A673 (cell line): ENCODE measurements at regions not wholly inside any gene's neighbourhood (a gene's known extent, or its start where the extent isn't known, plus 50 kb on each side); places are given as distances from the start of the nearest gene placed in this dataset.

ENCODE experiments used
- BruUV-seq: library from RNA; stranded (reverse); fragments of 400-500 nt; replicated peaks from 2 replicates; lab custom pipeline; 2021; lab: Mats Ljungman, UMichigan
- CTCF ChIA-PET: fragments of 300-600 bp; sonication (Branson Sonifier 250); formaldehyde crosslinking; loops from one replicate; lab custom pipeline; 2022; ENCODE audit warnings: antibody characterized with exemption; lab: Charles Lee
- POLR2A ChIA-PET: fragments of 300-600 bp; sonication (Branson Sonifier 250); formaldehyde crosslinking; loops from one replicate; lab custom pipeline; 2022; ENCODE audit warnings: antibody characterized with exemption; ENCODE audit not compliant: low non-redundant PET; lab: Charles Lee
- DNase-seq: peaks from one replicate; pipeline ENCODE4 v3.0.0-alpha.2; 2015; ENCODE audit warnings: low spot score
- H3K27ac ChIP-seq: fragments of 200-600 bp; sonication (generic); 2 replicates; pipeline ENCODE4 v1.5.1; 2016; ENCODE audit warnings: mixed run types, low read depth, mild to moderate bottlenecking, mixed read lengths, antibody characterized with exemption, low read length; ENCODE audit not compliant: poor library complexity, severe bottlenecking
- H3K27me3 ChIP-seq: fragments of 200-600 bp; sonication (generic); replicated peaks from 2 replicates; pipeline ENCODE4 v1.6.1; 2017; ENCODE audit warnings: mixed run types, low read depth, mild to moderate bottlenecking, mixed read lengths, antibody characterized with exemption, low read length; ENCODE audit not compliant: insufficient read depth, poor library complexity
- H3K36me3 ChIP-seq: fragments of 200-600 bp; sonication (generic); 2 replicates; pipeline ENCODE4 v1.6.1; 2016; ENCODE audit warnings: mixed run types, mild to moderate bottlenecking, mixed read lengths, antibody characterized with exemption, low read length; ENCODE audit not compliant: insufficient read depth, poor library complexity, severe bottlenecking
- H3K4me1 ChIP-seq: fragments of 200-600 bp; sonication (generic); 2 replicates; pipeline ENCODE4 v1.6.1; 2017; ENCODE audit warnings: mixed run types, mild to moderate bottlenecking, mixed read lengths, antibody characterized with exemption, low read length; ENCODE audit not compliant: insufficient read depth, poor library complexity, severe bottlenecking
- H3K4me3 ChIP-seq: fragments of 200-600 bp; sonication (generic); 2 replicates; pipeline ENCODE4 v1.5.1; 2016; ENCODE audit warnings: low read depth, mixed run types, mild to moderate bottlenecking, mixed read lengths, low read length; ENCODE audit not compliant: poor library complexity, severe bottlenecking
- H3K9me3 ChIP-seq: fragments of 200-600 bp; sonication (generic); 2 replicates; pipeline ENCODE4 v1.6.1; 2016; ENCODE audit warnings: mixed run types, low read depth, mild to moderate bottlenecking, mixed read lengths, antibody characterized with exemption, low read length; ENCODE audit not compliant: poor library complexity, severe bottlenecking
- EZH2 ChIP-seq: fragments of 200-600 bp; sonication (generic); IDR thresholded peaks from 2 replicates; pipeline ENCODE4 v1.6.1; 2017; ENCODE audit warnings: borderline replicate concordance, low read depth, mild to moderate bottlenecking, mixed read lengths, antibody characterized with exemption, low read length; ENCODE audit not compliant: poor library complexity, severe bottlenecking
- intact Hi-C: fragments of 100-400 bp; cut with micrococcal nuclease; formaldehyde crosslinking; loops from one replicate; pipeline ENCODE4 v1.10.0; 2022; ENCODE audit not compliant: unreplicated experiment
- TF ChIP-seq, protein P1 (sequence below): fragments of 300-800, 200-600 bp; sonication (generic); conservative IDR thresholded peaks from 2 replicates; pipeline ENCODE4 v1.5.1; 2017; ENCODE audit warnings: low read depth, mild to moderate bottlenecking, antibody characterized with exemption, low read length, moderate library complexity, mixed read lengths

GRCh38 chr5:121292664-121293063 lies 559.0 kb upstream of the FTMT start:
- no peak overlapping the region for H3K4me3 ChIP-seq
- intact Hi-C loops, result no loop called here
- H3K27ac ChIP-seq, result no peak overlapping the region
- no TSS peak for BruUV-seq
- TF ChIP-seq, protein P1, sequence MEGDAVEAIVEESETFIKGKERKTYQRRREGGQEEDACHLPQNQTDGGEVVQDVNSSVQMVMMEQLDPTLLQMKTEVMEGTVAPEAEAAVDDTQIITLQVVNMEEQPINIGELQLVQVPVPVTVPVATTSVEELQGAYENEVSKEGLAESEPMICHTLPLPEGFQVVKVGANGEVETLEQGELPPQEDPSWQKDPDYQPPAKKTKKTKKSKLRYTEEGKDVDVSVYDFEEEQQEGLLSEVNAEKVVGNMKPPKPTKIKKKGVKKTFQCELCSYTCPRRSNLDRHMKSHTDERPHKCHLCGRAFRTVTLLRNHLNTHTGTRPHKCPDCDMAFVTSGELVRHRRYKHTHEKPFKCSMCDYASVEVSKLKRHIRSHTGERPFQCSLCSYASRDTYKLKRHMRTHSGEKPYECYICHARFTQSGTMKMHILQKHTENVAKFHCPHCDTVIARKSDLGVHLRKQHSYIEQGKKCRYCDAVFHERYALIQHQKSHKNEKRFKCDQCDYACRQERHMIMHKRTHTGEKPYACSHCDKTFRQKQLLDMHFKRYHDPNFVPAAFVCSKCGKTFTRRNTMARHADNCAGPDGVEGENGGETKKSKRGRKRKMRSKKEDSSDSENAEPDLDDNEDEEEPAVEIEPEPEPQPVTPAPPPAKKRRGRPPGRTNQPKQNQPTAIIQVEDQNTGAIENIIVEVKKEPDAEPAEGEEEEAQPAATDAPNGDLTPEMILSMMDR, result no peak
- no peak for TF ChIP-seq EZH2
- ChIA-PET POLR2A (interaction anchor here (0.6 kb wide), 1 partner anchor 232 kb away, joined by 3 read pairs; no protein-coding TSS in a partner anchor), CTCF (no interaction called here)
- DNase-seq, result no peak
- H3K36me3 ChIP-seq, result no peaks in the 10 kb centered on the region
- H3K9me3 ChIP-seq, result no peaks in the 10 kb centered on the region
- H3K27me3 ChIP-seq, result no peaks in the 10 kb centered on the region
- H3K4me1 ChIP-seq, result no peaks in the 10 kb centered on the region

DNA sequence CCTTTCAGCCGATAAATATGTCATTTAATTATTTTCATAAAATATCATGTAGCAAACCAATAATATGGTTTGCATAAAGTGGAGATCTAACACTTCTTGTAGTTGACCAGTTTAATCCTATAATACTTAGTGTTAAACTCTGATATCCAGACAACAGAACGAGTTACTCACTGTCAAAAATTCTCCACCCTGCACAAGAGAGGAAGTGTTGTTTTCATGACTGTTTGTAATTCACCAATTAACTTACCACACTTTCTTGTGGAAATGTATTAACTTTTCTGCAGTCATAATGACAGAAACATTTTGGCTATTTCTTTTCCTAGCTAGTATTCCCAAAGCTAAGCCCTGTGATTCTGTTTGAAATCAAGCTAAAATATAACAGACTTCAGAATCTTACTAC lies 555.3 kb upstream of the FTMT start:
- no TSS peak for BruUV-seq
- no peaks in the 10 kb centered on the region for H3K9me3 ChIP-seq
- TF ChIP-seq EZH2, result no peak
- TF ChIP-seq, protein P1, result no peak
- ChIA-PET CTCF (no interaction called here), POLR2A (no interaction called here)
- H3K36me3 ChIP-seq, result no peaks in the 10 kb centered on the region
- no peak overlapping the region for H3K27ac ChIP-seq
- no peaks in the 10 kb centered on the region for H3K4me1 ChIP-seq
- no peak for DNase-seq
- intact Hi-C loops, result no loop called here
- no peak overlapping the region for H3K4me3 ChIP-seq
- no peaks in the 10 kb centered on the region for H3K27me3 ChIP-seq

DNA sequence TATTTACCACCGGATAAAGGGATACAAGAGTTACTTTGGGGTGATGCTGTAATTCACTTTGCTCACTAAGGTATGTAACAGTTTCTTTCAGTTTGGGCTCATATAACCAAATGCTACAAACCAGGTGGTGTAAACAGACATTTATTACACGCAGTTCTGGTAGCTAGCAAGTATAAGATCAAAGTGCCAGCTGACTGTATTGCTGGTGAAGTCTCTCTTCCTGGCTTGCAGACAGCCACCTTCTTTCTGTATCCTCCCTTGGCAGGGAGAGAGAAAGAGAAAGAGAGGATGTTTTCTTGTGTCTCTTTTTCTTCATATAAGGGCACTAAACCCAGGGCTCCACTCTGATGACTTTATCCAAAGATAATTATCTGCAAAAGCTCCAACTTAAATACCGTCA lies 552.5 kb upstream of the FTMT start:
- CTCF ChIA-PET, result no interaction called here
- intact Hi-C loops, result no loop called here
- Histone ChIP-seq H3K9me3 (no peaks in the 10 kb centered on the region), H3K27me3 (no peaks in the 10 kb centered on the region), H3K36me3 (no peaks in the 10 kb centered on the region), H3K4me1 (no peaks in the 10 kb centered on the region), H3K4me3 (no peak overlapping the region), H3K27ac (no peak overlapping the region)
- BruUV-seq, result no TSS peak
- no peak for DNase-seq
- POLR2A ChIA-PET, result no interaction called here
- no peak for TF ChIP-seq EZH2

GRCh38 chr5:121304838-121305237 lies 546.8 kb upstream of the FTMT start:
- intact Hi-C loops, result no loop called here
- ChIA-PET POLR2A (no interaction called here), CTCF (no interaction called here)
- no peak overlapping the region for H3K27ac ChIP-seq
- BruUV-seq, result no TSS peak
- no peaks in the 10 kb centered on the region for H3K4me1 ChIP-seq
- no peaks in the 10 kb centered on the region for H3K27me3 ChIP-seq
- no peak overlapping the region for H3K4me3 ChIP-seq
- no peak for DNase-seq
- TF ChIP-seq EZH2, result no peak
- TF ChIP-seq, protein P1, result no peak
- no peaks in the 10 kb centered on the region for H3K36me3 ChIP-seq
- H3K9me3 ChIP-seq, result no peaks in the 10 kb centered on the region
